ENCODE measurements at regions not wholly inside any gene's neighbourhood (a gene's known extent, or its start where the extent isn't known, plus 50 kb on each side); places are given as distances from the start of the nearest gene placed in this dataset.

DNA sequence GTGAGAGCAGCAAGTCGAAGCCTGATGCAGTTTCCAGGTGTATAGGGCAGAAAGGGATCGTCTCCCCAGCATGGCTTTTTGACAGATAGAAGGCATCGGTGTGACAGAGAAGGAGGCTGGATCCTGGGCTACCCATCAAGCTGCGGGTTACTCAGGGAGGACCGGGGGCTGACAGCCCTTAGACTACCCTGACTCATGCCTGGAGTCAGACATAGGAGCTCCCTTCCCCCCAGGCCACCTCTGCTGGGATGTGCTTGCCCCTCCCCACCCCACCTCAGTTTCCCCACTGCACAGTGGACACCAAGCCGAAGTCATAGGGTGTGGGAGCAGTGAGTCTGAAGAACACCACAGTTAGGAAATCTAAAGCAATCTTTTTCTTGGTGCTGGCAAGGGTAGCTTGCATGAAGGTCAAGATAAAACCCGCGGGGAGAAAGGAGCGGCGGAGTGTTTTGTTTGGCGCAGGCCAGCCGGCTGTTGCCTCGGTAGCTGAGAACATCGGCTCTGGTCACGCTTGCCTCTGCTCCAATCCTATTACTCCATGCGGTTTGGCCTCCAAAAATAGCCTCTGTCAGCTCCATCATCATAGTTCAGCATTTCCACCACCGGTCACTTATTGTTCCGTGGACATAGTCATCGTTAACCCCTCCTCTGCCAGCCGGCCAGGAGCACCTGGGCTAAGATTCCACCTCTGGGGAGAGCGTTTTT lies 169.2 kb upstream of the GLI2 start:
- no peak for TF ChIP-seq CTCF (IDR thresholded peaks at IDR 0.05)
- no peak for TF ChIP-seq EP300 (IDR thresholded peaks at IDR 0.05)

All from gastroesophageal sphincter (tissue), 3 donors.